ENCODE measurements at regions not wholly inside any gene's neighbourhood (a gene's known extent, or its start where the extent isn't known, plus 50 kb on each side); places are given as distances from the start of the nearest gene placed in this dataset.

GRCh38 chr2:136538489-136538888 lies 226.9 kb upstream of the THSD7B start:
- TF ChIP-seq, protein P1, sequence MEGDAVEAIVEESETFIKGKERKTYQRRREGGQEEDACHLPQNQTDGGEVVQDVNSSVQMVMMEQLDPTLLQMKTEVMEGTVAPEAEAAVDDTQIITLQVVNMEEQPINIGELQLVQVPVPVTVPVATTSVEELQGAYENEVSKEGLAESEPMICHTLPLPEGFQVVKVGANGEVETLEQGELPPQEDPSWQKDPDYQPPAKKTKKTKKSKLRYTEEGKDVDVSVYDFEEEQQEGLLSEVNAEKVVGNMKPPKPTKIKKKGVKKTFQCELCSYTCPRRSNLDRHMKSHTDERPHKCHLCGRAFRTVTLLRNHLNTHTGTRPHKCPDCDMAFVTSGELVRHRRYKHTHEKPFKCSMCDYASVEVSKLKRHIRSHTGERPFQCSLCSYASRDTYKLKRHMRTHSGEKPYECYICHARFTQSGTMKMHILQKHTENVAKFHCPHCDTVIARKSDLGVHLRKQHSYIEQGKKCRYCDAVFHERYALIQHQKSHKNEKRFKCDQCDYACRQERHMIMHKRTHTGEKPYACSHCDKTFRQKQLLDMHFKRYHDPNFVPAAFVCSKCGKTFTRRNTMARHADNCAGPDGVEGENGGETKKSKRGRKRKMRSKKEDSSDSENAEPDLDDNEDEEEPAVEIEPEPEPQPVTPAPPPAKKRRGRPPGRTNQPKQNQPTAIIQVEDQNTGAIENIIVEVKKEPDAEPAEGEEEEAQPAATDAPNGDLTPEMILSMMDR (IDR thresholded peaks at IDR 0.05), result no peak
- TF ChIP-seq, protein P2, sequence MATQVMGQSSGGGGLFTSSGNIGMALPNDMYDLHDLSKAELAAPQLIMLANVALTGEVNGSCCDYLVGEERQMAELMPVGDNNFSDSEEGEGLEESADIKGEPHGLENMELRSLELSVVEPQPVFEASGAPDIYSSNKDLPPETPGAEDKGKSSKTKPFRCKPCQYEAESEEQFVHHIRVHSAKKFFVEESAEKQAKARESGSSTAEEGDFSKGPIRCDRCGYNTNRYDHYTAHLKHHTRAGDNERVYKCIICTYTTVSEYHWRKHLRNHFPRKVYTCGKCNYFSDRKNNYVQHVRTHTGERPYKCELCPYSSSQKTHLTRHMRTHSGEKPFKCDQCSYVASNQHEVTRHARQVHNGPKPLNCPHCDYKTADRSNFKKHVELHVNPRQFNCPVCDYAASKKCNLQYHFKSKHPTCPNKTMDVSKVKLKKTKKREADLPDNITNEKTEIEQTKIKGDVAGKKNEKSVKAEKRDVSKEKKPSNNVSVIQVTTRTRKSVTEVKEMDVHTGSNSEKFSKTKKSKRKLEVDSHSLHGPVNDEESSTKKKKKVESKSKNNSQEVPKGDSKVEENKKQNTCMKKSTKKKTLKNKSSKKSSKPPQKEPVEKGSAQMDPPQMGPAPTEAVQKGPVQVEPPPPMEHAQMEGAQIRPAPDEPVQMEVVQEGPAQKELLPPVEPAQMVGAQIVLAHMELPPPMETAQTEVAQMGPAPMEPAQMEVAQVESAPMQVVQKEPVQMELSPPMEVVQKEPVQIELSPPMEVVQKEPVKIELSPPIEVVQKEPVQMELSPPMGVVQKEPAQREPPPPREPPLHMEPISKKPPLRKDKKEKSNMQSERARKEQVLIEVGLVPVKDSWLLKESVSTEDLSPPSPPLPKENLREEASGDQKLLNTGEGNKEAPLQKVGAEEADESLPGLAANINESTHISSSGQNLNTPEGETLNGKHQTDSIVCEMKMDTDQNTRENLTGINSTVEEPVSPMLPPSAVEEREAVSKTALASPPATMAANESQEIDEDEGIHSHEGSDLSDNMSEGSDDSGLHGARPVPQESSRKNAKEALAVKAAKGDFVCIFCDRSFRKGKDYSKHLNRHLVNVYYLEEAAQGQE (IDR thresholded peaks at IDR 0.05; ENCODE audit: insufficient read depth in 1 of 2, low read depth in 2 of 2, low read length in 1 of 2), result no peak
